HUES48 (cell line): ENCODE measurements at regions not wholly inside any gene's neighbourhood (a gene's known extent, or its start where the extent isn't known, plus 50 kb on each side); places are given as distances from the start of the nearest gene placed in this dataset.
"Not testable (repeated sequence)": the region's sequence is repeated elsewhere in the genome, so short reads cannot be mapped to it uniquely, and the experiment has no call there.

Experiments used
- H3K27ac ChIP-seq: one replicate; pipeline ENCODE4 v1.7.0; 2013; ENCODE audit warnings: low read depth, low read length, inconsistent platforms
- H3K27me3 ChIP-seq: 2 replicates; pipeline ENCODE4 v1.6.1; 2013; ENCODE audit warnings: mild to moderate bottlenecking, low read length; ENCODE audit not compliant: control insufficient read depth, insufficient read depth
- H3K36me3 ChIP-seq: 2 replicates; pipeline ENCODE4 v1.6.1; 2013; ENCODE audit warnings: low read length; ENCODE audit not compliant: control insufficient read depth, insufficient read depth
- H3K4me1 ChIP-seq: 2 replicates; pipeline ENCODE4 v1.6.1; 2013; ENCODE audit warnings: mild to moderate bottlenecking, low read length; ENCODE audit not compliant: control insufficient read depth, insufficient read depth
- H3K4me3 ChIP-seq: 2 replicates; pipeline ENCODE4 v1.5.1; 2013; ENCODE audit warnings: mild to moderate bottlenecking, low read depth, low read length
- H3K9ac ChIP-seq: 2 replicates; pipeline ENCODE4 v1.6.1; 2013; ENCODE audit warnings: mild to moderate bottlenecking, low read depth, low read length, moderate library complexity
- H3K9me3 ChIP-seq: 2 replicates; pipeline ENCODE4 v1.6.1; 2013; ENCODE audit warnings: low read length; ENCODE audit not compliant: control insufficient read depth, insufficient read depth

DNA sequence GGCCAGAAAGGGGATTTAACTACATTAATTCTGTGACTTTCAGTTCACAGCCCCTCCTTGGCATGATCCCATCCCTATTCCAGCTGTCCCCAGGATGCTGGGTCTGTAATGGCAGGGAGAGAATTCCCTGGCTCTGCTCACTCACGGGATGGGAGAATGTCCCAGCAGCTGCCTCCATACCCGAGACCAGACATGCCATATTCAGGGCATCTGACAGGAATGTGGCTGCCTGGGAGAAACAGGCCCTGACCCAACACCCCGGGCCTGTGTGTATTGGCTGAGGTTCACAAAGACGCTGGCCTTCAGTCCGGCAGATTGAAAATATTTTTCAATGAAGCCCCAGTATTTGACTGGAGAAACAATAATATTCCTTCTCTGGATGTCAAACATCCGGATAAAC, 83.6 kb upstream of the SMAD3 start:
- Histone ChIP-seq H3K4me3 (no peak overlapping the region), H3K9ac (no peak overlapping the region), H3K4me1 (no peaks in the 10 kb centered on the region), H3K27ac (no peak overlapping the region), H3K27me3 (no peaks in the 10 kb centered on the region), H3K36me3 (no peaks in the 10 kb centered on the region), H3K9me3 (no peaks in the 10 kb centered on the region)

DNA sequence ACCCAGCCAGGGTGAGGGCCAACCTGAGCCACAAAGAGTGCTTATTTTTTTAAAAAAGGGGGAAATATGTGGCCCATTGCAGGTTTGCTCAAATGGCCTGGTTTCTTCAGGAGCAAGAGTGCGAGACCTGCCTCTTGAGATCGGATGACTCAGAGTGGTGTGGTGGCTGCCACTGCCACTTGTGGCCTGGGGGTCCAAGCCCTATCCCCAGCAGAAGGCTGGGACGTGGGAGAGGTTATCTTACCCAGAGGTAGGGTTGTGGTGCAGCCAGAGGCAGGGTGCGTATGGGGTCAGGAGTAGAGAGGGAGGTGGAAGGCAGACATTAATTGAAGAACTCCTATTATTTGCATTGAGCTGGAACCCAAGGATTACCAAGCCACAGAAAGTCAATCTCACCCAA, 83.2 kb upstream of the SMAD3 start:
- no peaks in the 10 kb centered on the region for H3K27me3 ChIP-seq
- no peak overlapping the region for H3K27ac ChIP-seq
- no peaks in the 10 kb centered on the region for H3K4me1 ChIP-seq
- H3K36me3 ChIP-seq: no peaks in the 10 kb centered on the region
- no peak overlapping the region for H3K9ac ChIP-seq
- no peak overlapping the region for H3K4me3 ChIP-seq
- H3K9me3 ChIP-seq: no peaks in the 10 kb centered on the region

DNA sequence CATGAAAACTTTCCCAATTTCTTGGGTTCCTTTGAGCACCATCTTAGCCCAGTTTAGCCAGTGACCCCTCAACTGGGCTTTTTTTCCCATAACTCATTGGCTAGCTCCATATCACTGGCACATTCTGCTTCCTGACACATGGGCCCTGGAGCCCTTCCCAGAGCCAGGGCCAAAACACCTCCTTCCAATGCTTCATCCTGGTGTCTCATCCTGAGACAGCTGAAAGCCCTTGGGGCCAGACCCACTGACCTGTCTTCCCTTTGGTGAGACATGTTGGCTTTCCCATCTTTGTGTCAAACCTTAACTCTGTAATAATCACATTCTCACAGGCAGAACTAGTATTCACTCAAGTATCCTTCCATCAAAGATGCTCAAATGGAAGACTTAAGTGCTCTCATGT, 82.6 kb upstream of the SMAD3 start:
- no peaks in the 10 kb centered on the region for H3K9me3 ChIP-seq
- no peak overlapping the region for H3K4me3 ChIP-seq
- no peaks in the 10 kb centered on the region for H3K4me1 ChIP-seq
- H3K36me3 ChIP-seq: no peaks in the 10 kb centered on the region
- no peaks in the 10 kb centered on the region for H3K27me3 ChIP-seq
- no peak overlapping the region for H3K27ac ChIP-seq
- H3K9ac ChIP-seq: no peak overlapping the region

DNA sequence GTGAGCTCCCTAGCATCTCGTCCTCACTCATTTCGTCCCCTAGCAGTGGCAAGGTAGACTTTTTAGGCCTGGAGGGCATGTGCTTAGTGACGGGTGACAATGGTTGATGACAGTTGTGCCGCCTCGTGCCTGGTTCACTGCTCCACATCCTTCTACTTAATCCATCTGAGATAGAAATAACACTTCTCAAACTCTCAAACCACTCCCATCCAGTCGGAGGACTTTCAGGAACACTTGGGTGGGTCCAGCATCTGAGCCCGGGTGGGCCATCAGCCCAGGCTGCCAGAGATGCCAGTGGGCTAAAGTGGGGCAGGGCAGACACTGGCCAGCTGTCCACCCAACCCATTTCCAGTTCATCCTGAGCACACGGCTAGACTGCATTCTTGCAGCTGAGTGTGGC, 79.7 kb upstream of the SMAD3 start:
- Histone ChIP-seq H3K4me1 (no peaks in the 10 kb centered on the region), H3K36me3 (no peaks in the 10 kb centered on the region), H3K4me3 (no peak overlapping the region), H3K9ac (no peak overlapping the region), H3K27me3 (no peaks in the 10 kb centered on the region), H3K27ac (no peak overlapping the region), H3K9me3 (no peaks in the 10 kb centered on the region)

DNA sequence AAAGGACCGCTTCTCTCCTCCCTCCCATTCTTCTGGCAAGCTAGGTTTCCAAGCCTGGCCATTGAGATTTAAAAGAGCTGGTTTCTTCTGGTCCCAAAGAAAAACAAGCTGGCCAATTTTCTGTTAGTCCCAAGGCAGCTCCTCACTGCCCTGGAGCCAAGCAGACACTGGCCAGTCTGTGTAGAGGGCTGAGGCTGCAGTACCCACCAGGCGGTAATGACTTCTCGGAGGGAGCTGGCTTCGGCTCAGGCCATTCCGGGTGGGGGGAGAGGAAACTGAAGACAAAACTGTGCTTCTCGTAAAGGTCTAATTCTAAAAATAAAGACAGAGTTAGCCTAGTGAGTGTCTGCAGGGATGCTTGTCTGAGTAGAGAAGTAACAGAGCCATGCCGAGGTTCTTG, 78.5 kb upstream of the SMAD3 start:
- H3K4me1 ChIP-seq: no peaks in the 10 kb centered on the region
- no peaks in the 10 kb centered on the region for H3K27me3 ChIP-seq
- no peaks in the 10 kb centered on the region for H3K36me3 ChIP-seq
- no peak overlapping the region for H3K9ac ChIP-seq
- no peaks in the 10 kb centered on the region for H3K9me3 ChIP-seq
- H3K27ac ChIP-seq: no peak overlapping the region
- no peak overlapping the region for H3K4me3 ChIP-seq

DNA sequence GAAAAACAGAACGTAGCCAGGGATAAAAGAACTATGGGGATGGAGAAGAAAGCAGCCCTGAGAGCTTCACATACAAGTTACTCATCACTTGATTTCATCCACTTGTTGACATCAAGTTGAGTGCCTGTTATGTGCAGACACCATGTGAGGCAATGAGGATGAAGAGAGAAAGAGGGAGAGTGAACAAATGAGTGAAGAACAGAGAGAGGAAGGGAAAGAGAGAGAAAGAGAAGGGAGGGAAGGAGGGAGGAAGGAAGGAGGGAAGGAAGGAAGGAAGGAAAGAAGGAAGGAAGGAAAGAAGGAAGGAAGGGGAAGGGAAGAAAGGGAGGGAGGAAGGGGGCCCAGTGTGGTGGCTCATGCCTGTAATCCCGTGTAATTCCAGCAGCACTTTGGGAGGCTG, 72.3 kb upstream of the SMAD3 start:
- Histone ChIP-seq H3K9me3 (no peaks in the 10 kb centered on the region), H3K4me3 (no peak overlapping the region), H3K36me3 (no peaks in the 10 kb centered on the region), H3K9ac (no peak overlapping the region), H3K4me1 (no peaks in the 10 kb centered on the region), H3K27me3 (no peaks in the 10 kb centered on the region), H3K27ac (no peak overlapping the region)

DNA sequence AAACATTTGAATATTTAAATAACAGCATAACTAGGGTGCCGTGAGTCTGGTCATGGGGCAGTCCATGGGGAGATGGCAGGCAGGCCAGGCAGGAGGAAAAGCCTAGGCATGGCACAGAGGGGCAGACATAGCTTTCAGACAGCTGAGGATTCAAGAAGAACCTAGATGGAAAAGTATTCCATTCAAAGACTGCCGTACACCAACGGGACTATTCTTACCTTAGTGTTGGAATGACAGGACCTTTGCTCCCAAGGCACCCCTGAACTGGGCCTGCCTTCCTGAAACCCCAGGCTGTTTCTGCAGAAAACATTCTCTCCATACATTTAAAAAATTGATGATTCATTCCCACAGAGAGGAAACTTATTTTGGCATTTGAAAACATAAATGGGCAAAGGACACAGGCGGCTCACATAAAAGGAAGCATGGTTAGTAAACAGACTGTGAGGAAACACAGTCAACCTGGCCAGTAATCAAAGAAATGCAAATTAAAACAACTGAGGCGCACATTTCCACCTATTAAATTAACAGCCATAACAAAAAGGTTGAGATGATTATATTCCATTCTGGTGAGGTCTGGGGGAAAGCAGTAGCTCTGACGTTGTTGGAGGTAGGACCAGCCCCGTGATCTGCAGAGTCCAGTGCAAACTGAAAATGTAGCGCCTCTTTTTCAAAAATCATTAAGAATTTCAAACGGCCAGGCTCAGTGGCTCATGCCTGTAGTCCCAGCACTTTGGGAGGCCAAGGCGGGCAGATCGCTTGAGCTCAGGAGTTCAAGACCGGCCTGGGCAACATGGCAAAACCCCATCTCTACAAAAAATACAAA, 71.3 kb upstream of the SMAD3 start:
- no peaks in the 10 kb centered on the region for H3K9me3 ChIP-seq
- H3K27me3 ChIP-seq: no peaks in the 10 kb centered on the region
- no peak overlapping the region for H3K27ac ChIP-seq
- H3K4me1 ChIP-seq: no peaks in the 10 kb centered on the region
- H3K36me3 ChIP-seq: no peaks in the 10 kb centered on the region
- H3K9ac ChIP-seq: no peak overlapping the region
- H3K4me3 ChIP-seq: no peak overlapping the region

DNA sequence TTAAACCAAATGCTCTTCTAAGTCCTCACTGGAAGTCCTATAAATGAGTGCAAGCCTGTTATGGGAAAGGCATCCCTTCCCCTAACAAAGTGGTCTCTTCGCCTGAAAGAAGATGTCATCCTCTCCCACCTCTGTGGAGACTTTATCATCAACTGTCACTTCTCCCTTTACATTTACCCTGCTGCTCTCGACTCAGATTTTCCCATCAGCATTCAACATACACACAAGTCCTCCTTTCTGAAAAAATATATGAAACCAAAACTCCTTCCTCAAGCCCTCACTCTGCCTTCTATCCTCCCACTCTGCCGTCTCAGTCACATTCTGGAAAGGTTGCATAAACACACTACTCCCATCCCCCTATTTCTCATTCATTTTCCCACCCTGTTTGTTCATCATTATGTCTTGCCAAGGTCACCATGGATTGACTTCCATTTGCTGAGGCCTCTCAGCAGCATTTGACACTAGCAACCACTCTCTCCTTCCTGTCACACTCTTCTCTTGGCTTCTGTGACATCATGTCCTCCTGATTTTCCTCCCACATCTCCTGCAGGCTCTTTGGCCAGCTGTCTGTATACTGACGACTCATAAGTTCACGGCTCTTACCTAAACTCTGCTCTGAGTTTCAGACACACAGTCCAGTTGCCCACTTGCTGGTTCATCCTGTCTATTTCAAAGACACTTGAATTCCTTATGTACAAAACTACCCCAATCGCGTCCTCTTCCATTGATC, 70.3 kb upstream of the SMAD3 start:
- no peaks in the 10 kb centered on the region for H3K9me3 ChIP-seq
- no peak overlapping the region for H3K4me3 ChIP-seq
- no peaks in the 10 kb centered on the region for H3K4me1 ChIP-seq
- H3K36me3 ChIP-seq: no peaks in the 10 kb centered on the region
- no peak overlapping the region for H3K9ac ChIP-seq
- H3K27ac ChIP-seq: no peak overlapping the region
- no peaks in the 10 kb centered on the region for H3K27me3 ChIP-seq

DNA sequence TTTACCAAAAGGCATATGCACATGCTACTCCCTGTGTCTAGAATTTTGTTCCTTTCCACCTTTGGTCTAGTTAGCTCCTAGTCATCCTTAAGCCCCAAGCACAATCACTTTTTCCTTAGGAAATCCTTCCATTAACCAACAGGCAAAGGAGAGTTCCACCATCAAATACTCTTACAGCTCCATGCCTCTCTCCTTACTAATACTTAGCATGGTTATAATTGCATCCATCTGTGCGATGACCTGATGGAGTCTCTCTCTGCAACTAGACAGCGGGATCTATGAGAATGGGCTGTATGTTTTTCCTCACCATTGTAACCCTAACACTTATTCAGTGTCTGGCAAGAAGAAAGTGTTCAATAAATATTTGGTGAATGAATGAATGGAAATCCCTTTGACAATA, 69.3 kb upstream of the SMAD3 start:
- no peak overlapping the region for H3K9ac ChIP-seq
- H3K9me3 ChIP-seq: no peaks in the 10 kb centered on the region
- no peaks in the 10 kb centered on the region for H3K4me1 ChIP-seq
- no peaks in the 10 kb centered on the region for H3K36me3 ChIP-seq
- H3K27ac ChIP-seq: no peak overlapping the region
- no peak overlapping the region for H3K4me3 ChIP-seq
- no peaks in the 10 kb centered on the region for H3K27me3 ChIP-seq

DNA sequence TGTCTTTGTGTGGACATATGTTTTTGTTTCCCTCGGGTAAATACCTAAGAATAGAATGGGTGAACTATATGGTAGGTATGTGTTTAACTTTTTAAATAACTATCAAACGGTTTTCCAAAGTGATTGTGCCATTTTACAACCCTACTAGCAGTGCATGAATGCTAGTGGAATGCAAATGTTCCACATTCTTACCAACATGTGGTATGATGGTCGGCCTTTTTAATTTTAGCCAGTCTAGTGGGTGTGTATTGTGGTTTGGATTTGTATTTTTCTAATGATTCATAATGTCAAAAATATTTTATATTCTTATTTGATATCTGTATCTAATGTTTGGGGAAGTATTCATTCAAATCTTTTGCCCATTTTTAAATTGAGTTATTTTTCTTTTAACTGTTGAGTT, 68.2 kb upstream of the SMAD3 start:
- no peak overlapping the region for H3K27ac ChIP-seq
- no peaks in the 10 kb centered on the region for H3K9me3 ChIP-seq
- no peak overlapping the region for H3K4me3 ChIP-seq
- H3K27me3 ChIP-seq: no peaks in the 10 kb centered on the region
- no peaks in the 10 kb centered on the region for H3K36me3 ChIP-seq
- no peak overlapping the region for H3K9ac ChIP-seq
- no peaks in the 10 kb centered on the region for H3K4me1 ChIP-seq

DNA sequence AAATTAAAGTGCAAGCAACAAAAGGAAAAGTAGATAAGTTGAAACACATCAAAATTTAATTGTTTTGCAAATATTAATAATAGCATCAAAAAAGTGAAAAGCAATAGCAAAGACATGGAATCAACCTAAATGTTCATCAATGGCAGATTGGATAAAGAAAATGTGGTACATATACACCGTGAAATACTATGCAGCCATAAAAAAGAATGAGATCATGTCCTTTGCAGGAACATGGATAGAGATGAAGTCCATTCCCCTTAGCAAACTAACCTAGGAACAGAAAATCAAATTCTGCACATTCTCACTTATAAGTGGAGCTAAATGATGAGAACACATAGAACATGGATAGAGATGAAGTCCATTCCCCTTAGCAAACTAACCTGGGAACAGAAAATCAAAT, 67.2 kb upstream of the SMAD3 start:
- not testable (repeated sequence) for H3K27ac ChIP-seq, H3K9me3 ChIP-seq, H3K9ac ChIP-seq, H3K4me3 ChIP-seq, H3K36me3 ChIP-seq, H3K27me3 ChIP-seq, H3K4me1 ChIP-seq
